Sciatic nerve (tissue), 2 donors: ENCODE measurements at regions not wholly inside any gene's neighbourhood (a gene's known extent, or its start where the extent isn't known, plus 50 kb on each side); places are given as distances from the start of the nearest gene placed in this dataset.
A peak's percentile ranks its signal among the peaks of the same experiment; 100 is the strongest.

Experiments used
- ATAC-seq: fragments of 200-7000 bp; cut with Tn5 transposase; one replicate; pipeline ENCODE4 v1.9.1; 2020; ENCODE audit warnings: mild to moderate bottlenecking, moderate library complexity
- DNase-seq: peaks from one replicate; pipeline ENCODE4 v3.0.0-alpha.2; 2020; ENCODE audit warnings: low spot score
- intact Hi-C: fragments of 100-400 bp; cut with DNase I; formaldehyde crosslinking; loops from one replicate; pipeline ENCODE4 v1.14.2; 2022
- donor health status: DM: no; HTN: no; CAD: no.
- donor health status: DM: no; HTN: no; CAD: no.

- no peak for ATAC-seq
- DNase-seq: no peak
- intact Hi-C loops: no loop called here
Observed at GRCh38 chr3:186417791-186418190, 55.8 kb upstream of the DGKG start.

GRCh38 chr3:186414735-186415419 is 52.8 kb upstream of the DGKG start:
- DNase-seq (no peak), ATAC-seq (peak; percentile 19)
- intact Hi-C loops: no loop called here

GRCh38 chr3:186413615-186414415 is 51.8 kb upstream of the DGKG start:
- ATAC-seq (peak; percentile 67), DNase-seq (no peak)
- intact Hi-C loops: no loop called here

GRCh38 chr3:186411994-186412393 is 50.0 kb upstream of the DGKG start:
- no peak for DNase-seq
- ATAC-seq: no peak
- intact Hi-C loops: no loop called here
